PC-3 (cell line): ENCODE measurements at regions not wholly inside any gene's neighbourhood (a gene's known extent, or its start where the extent isn't known, plus 50 kb on each side); places are given as distances from the start of the nearest gene placed in this dataset.

Experiments
- CTCF ChIP-seq: fragments of 300-600 bp; sonication (generic); conservative IDR thresholded peaks from 2 replicates; pipeline ENCODE4 v1.5.1; 2017; ENCODE audit warnings: antibody characterized with exemption, low read depth, mild to moderate bottlenecking, low read length
- EZH2 ChIP-seq: fragments of 300-600 bp; sonication (generic); IDR thresholded peaks from one replicate; pipeline ENCODE4 v1.6.1; 2017; ENCODE audit warnings: antibody characterized with exemption, mild to moderate bottlenecking, low read length; ENCODE audit not compliant: unreplicated experiment
- EZH2phosphoT487 ChIP-seq: fragments of 300-600 bp; sonication (generic); IDR thresholded peaks from 2 replicates; pipeline ENCODE4 v1.6.1; 2018; ENCODE audit warnings: mild to moderate bottlenecking, antibody characterized with exemption, low read length, borderline replicate concordance

- TF ChIP-seq CTCF (no peak), EZH2phosphoT487 (no peak), EZH2 (no peak)
These were observed 252.9 kb downstream of the UACA start for GRCh38 chr15:70510433-70510832.
